ENCODE measurements at regions not wholly inside any gene's neighbourhood (a gene's known extent, or its start where the extent isn't known, plus 50 kb on each side); places are given as distances from the start of the nearest gene placed in this dataset.
A peak's percentile ranks its signal among the peaks of the same experiment; 100 is the strongest.

DNA sequence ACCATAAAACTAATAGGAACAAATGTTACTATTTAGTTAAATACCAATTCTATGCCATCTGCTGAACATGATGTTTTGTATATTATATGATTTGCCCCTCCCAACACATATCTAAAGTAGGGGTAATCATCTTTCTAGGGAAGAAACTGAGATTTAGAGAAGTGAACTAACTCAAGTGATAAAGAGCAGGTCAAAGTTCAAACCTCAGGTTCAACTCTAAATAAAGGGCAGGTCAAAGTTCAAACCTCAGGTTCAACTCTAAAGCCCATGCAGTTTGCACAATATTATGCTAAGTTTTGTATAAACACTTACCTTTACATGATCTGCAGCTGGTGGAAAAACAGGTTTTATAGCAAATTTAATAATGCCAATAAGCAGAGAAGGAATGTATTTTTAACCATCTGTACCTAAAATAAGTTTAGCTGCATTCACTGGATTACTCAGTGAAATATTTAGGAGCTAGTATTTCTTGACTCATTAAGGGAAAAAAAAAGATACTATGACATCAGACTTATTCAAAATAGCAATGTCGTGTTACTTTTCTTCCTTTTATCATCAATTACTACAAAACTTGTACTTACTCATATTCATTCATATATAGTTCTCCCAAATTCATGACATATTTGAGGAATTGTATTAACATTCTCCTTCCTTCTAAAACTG lies 1194.3 kb upstream of the CELF2 start:
- Histone ChIP-seq H3K79me1 (ENCODE audit: low read length) (no peaks in the 10 kb centered on the region), H3K4me2 (ENCODE audit: low read length) (no peak overlapping the region), H3K4me3 (ENCODE audit: low read length) (no peak overlapping the region), H3K9ac (ENCODE audit: low read length) (no peak overlapping the region), H3K4ac (ENCODE audit: low read depth, low read length) (no peak overlapping the region), H3K56ac (ENCODE audit: low read length) (no peak overlapping the region), H3K27me3 (ENCODE audit: insufficient read depth, low read length, poor library complexity) (no peaks in the 10 kb centered on the region), H3K79me2 (ENCODE audit: control insufficient read depth, insufficient read depth, low read length) (no peaks in the 10 kb centered on the region), H3K36me3 (ENCODE audit: control insufficient read depth, insufficient read depth, low read length) (no peaks in the 10 kb centered on the region), H3K4me1 (ENCODE audit: control insufficient read depth, low read depth, low read length) (peaks cover 2% of the 10 kb centered on the region), H3K18ac (ENCODE audit: low read length) (no peak overlapping the region), H2AK5ac (ENCODE audit: low read length) (no peak overlapping the region), H3K23ac (ENCODE audit: low read length) (no peak overlapping the region), H3K27ac (ENCODE audit: low read depth, low read length) (no peak overlapping the region), H2BK15ac (replicated peaks; ENCODE audit: low read depth) (no peak overlapping the region), H2BK5ac (ENCODE audit: low read length) (no peak overlapping the region), H4K5ac (ENCODE audit: low read length) (no peak overlapping the region), H4K8ac (ENCODE audit: low read depth, low read length) (no peak overlapping the region), H2BK120ac (ENCODE audit: low read depth, low read length) (no peak overlapping the region)
- no peak for DNase-seq
- WGBS (ENCODE audit: extremely low coverage, insufficient coverage, low lambda C conversion rate), result 100% methylated on average over 1 of the region's 1 CpG

DNA sequence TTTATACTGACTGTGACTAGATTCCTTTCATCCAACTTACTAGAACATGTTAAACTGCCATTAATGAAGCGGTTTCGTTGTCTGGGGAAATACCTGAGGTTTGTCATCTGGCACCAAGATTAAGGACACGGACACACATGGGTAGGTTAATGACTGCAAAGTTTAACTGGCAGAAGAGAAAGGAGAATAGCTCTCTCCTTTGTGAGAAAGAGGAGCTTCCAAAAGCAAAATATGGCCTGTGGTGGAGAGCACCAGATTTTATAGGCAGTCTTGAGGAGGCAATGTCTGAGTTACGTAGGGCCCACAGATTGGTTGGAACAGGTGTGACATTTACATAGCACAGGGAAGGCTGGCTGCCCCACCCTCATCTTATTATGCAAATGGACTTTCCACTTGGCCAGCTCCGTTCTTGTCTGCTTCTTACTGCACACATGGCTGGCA lies 1193.0 kb upstream of the CELF2 start:
- no peak overlapping the region for H2BK5ac ChIP-seq (ENCODE audit: low read length)
- peak; percentile 4 for DNase-seq
- H3K56ac ChIP-seq (ENCODE audit: low read length), result no peak overlapping the region
- H3K4me1 ChIP-seq (ENCODE audit: control insufficient read depth, low read depth, low read length), result peaks cover 2% of the 10 kb centered on the region
- H3K18ac ChIP-seq (ENCODE audit: low read length), result peak overlapping the region; percentile 51
- no peak overlapping the region for H3K23ac ChIP-seq (ENCODE audit: low read length)
- no peak overlapping the region for H3K27ac ChIP-seq (ENCODE audit: low read depth, low read length)
- no peak overlapping the region for H3K4me2 ChIP-seq (ENCODE audit: low read length)
- H2AK5ac ChIP-seq (ENCODE audit: low read length), result no peak overlapping the region
- no peak overlapping the region for H2BK120ac ChIP-seq (ENCODE audit: low read depth, low read length)
- H3K4me3 ChIP-seq (ENCODE audit: low read length), result no peak overlapping the region
- H3K79me1 ChIP-seq (ENCODE audit: low read length), result no peaks in the 10 kb centered on the region
- H3K27me3 ChIP-seq (ENCODE audit: insufficient read depth, low read length, poor library complexity), result no peaks in the 10 kb centered on the region
- no CpG with 5 or more reads among the region's 5 CpGs for WGBS (ENCODE audit: extremely low coverage, insufficient coverage, low lambda C conversion rate)
- H4K5ac ChIP-seq (ENCODE audit: low read length), result no peak overlapping the region
- no peaks in the 10 kb centered on the region for H3K79me2 ChIP-seq (ENCODE audit: control insufficient read depth, insufficient read depth, low read length)
- no peak overlapping the region for H4K8ac ChIP-seq (ENCODE audit: low read depth, low read length)
- H3K9ac ChIP-seq (ENCODE audit: low read length), result no peak overlapping the region
- no peak overlapping the region for H3K4ac ChIP-seq (ENCODE audit: low read depth, low read length)
- H3K36me3 ChIP-seq (ENCODE audit: control insufficient read depth, insufficient read depth, low read length), result no peaks in the 10 kb centered on the region
- peak overlapping the region; percentile 38 for H2BK15ac ChIP-seq (replicated peaks; ENCODE audit: low read depth)

DNA sequence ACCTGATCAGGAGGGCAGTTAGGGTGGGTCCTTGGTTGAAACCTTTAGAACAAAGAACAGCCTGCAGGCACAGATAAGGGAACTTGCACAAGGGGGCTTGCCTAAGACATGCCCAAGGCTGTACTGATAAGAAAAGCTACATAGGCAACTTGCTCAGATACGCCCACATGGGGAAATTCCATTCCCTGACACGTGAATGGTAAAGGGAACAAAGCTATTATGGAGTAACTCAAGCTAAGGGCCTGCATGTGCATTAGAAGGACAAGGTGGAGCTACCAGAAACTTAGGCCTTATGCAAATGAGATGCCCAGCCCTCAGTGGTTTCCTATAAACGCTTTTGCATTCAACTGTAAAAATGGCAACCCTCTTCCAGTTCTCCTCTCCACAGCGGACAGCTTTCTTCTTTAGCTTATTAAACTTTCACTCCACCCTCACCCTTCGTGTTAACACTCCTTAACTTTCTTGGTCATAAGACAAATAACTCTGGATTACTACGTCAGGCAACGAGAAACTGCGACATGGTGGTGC lies 1192.1 kb upstream of the CELF2 start:
- no peak overlapping the region for H3K27ac ChIP-seq (ENCODE audit: low read depth, low read length)
- WGBS (ENCODE audit: extremely low coverage, insufficient coverage, low lambda C conversion rate), result no CpG with 5 or more reads among the region's 8 CpGs
- DNase-seq, result peak; percentile 89

DNA sequence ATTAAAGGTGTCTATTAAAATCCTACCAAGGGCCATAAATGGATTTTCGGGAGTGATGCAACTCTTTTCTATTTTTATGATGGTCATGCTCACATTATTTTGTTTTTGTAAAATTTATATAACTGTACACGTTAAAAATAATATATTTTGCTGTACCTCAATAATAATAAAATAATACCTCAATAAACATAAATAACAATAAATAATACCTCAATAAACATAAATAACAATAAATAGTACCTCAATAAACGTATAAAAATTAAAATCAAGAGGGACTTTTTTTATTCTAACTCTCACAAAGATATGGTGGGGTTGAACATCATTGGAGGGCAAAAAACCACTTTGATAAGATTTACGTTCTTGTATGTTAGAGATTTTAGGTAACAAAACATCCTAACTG lies 1189.6 kb upstream of the CELF2 start:
- H2BK120ac ChIP-seq (ENCODE audit: low read depth, low read length), result no peak overlapping the region
- no peak overlapping the region for H3K4ac ChIP-seq (ENCODE audit: low read depth, low read length)
- no peak overlapping the region for H3K4me3 ChIP-seq (ENCODE audit: low read length)
- no peak overlapping the region for H4K5ac ChIP-seq (ENCODE audit: low read length)
- no peaks in the 10 kb centered on the region for H3K79me1 ChIP-seq (ENCODE audit: low read length)
- no peak overlapping the region for H3K56ac ChIP-seq (ENCODE audit: low read length)
- no peak overlapping the region for H4K8ac ChIP-seq (ENCODE audit: low read depth, low read length)
- H3K36me3 ChIP-seq (ENCODE audit: control insufficient read depth, insufficient read depth, low read length), result no peaks in the 10 kb centered on the region
- no peak overlapping the region for H2BK15ac ChIP-seq (replicated peaks; ENCODE audit: low read depth)
- WGBS (ENCODE audit: extremely low coverage, insufficient coverage, low lambda C conversion rate), result 100% methylated on average over 2 of the region's 4 CpGs
- H3K27ac ChIP-seq (ENCODE audit: low read depth, low read length), result no peak overlapping the region
- H3K79me2 ChIP-seq (ENCODE audit: control insufficient read depth, insufficient read depth, low read length), result no peaks in the 10 kb centered on the region
- no peak overlapping the region for H3K9ac ChIP-seq (ENCODE audit: low read length)
- no peak overlapping the region for H3K23ac ChIP-seq (ENCODE audit: low read length)
- no peak for DNase-seq
- no peak overlapping the region for H3K18ac ChIP-seq (ENCODE audit: low read length)
- H2AK5ac ChIP-seq (ENCODE audit: low read length), result no peak overlapping the region
- H3K4me2 ChIP-seq (ENCODE audit: low read length), result no peak overlapping the region
- H2BK5ac ChIP-seq (ENCODE audit: low read length), result no peak overlapping the region
- H3K27me3 ChIP-seq (ENCODE audit: insufficient read depth, low read length, poor library complexity), result no peaks in the 10 kb centered on the region
- peaks cover 2% of the 10 kb centered on the region for H3K4me1 ChIP-seq (ENCODE audit: control insufficient read depth, low read depth, low read length)

More for the DNA sequence above, 1192.1 kb upstream of the CELF2 start:
- H3K27me3 ChIP-seq (ENCODE audit: insufficient read depth, low read length, poor library complexity), result no peaks in the 10 kb centered on the region
- H3K4me3 ChIP-seq (ENCODE audit: low read length), result no peak overlapping the region
- peak overlapping the region; percentile 36 for H3K4ac ChIP-seq (ENCODE audit: low read depth, low read length)
- no peak overlapping the region for H4K5ac ChIP-seq (ENCODE audit: low read length)
- H4K8ac ChIP-seq (ENCODE audit: low read depth, low read length), result no peak overlapping the region
- peaks cover 2% of the 10 kb centered on the region for H3K4me1 ChIP-seq (ENCODE audit: control insufficient read depth, low read depth, low read length)
- no peak overlapping the region for H2BK120ac ChIP-seq (ENCODE audit: low read depth, low read length)
- no peak overlapping the region for H3K23ac ChIP-seq (ENCODE audit: low read length)
- peak overlapping the region; percentile 60 for H3K18ac ChIP-seq (ENCODE audit: low read length)
- no peaks in the 10 kb centered on the region for H3K79me1 ChIP-seq (ENCODE audit: low read length)
- H2BK5ac ChIP-seq (ENCODE audit: low read length), result no peak overlapping the region
- H3K36me3 ChIP-seq (ENCODE audit: control insufficient read depth, insufficient read depth, low read length), result no peaks in the 10 kb centered on the region
- H3K79me2 ChIP-seq (ENCODE audit: control insufficient read depth, insufficient read depth, low read length), result no peaks in the 10 kb centered on the region
- no peak overlapping the region for H2AK5ac ChIP-seq (ENCODE audit: low read length)
- no peak overlapping the region for H2BK15ac ChIP-seq (replicated peaks; ENCODE audit: low read depth)
- H3K9ac ChIP-seq (ENCODE audit: low read length), result no peak overlapping the region
- no peak overlapping the region for H3K56ac ChIP-seq (ENCODE audit: low read length)
- H3K4me2 ChIP-seq (ENCODE audit: low read length), result no peak overlapping the region

- Histone ChIP-seq H2BK15ac (replicated peaks; ENCODE audit: low read depth) (no peak overlapping the region), H3K4me3 (ENCODE audit: low read length) (no peak overlapping the region), H4K5ac (ENCODE audit: low read length) (no peak overlapping the region), H3K4ac (ENCODE audit: low read depth, low read length) (no peak overlapping the region), H3K9ac (ENCODE audit: low read length) (no peak overlapping the region), H3K56ac (ENCODE audit: low read length) (no peak overlapping the region), H2BK5ac (ENCODE audit: low read length) (no peak overlapping the region), H3K4me2 (ENCODE audit: low read length) (no peak overlapping the region), H3K18ac (ENCODE audit: low read length) (no peak overlapping the region), H2BK120ac (ENCODE audit: low read depth, low read length) (no peak overlapping the region), H3K27me3 (ENCODE audit: insufficient read depth, low read length, poor library complexity) (no peaks in the 10 kb centered on the region), H3K27ac (ENCODE audit: low read depth, low read length) (no peak overlapping the region), H4K8ac (ENCODE audit: low read depth, low read length) (no peak overlapping the region), H2AK5ac (ENCODE audit: low read length) (no peak overlapping the region), H3K36me3 (ENCODE audit: control insufficient read depth, insufficient read depth, low read length) (no peaks in the 10 kb centered on the region), H3K79me2 (ENCODE audit: control insufficient read depth, insufficient read depth, low read length) (no peaks in the 10 kb centered on the region), H3K4me1 (ENCODE audit: control insufficient read depth, low read depth, low read length) (no peaks in the 10 kb centered on the region), H3K23ac (ENCODE audit: low read length) (no peak overlapping the region), H3K79me1 (ENCODE audit: low read length) (no peaks in the 10 kb centered on the region)
- no peak for DNase-seq
- no CpG with 5 or more reads among the region's 3 CpGs for WGBS (ENCODE audit: extremely low coverage, insufficient coverage, low lambda C conversion rate)
These were observed 1183.7 kb upstream of the CELF2 start for GRCh38 chr10:9833942-9834341.

GRCh38 chr10:9834434-9834833 lies 1183.2 kb upstream of the CELF2 start:
- H3K36me3 ChIP-seq (ENCODE audit: control insufficient read depth, insufficient read depth, low read length), result no peaks in the 10 kb centered on the region
- no peak overlapping the region for H3K4me2 ChIP-seq (ENCODE audit: low read length)
- H3K4me1 ChIP-seq (ENCODE audit: control insufficient read depth, low read depth, low read length), result no peaks in the 10 kb centered on the region
- H2BK15ac ChIP-seq (replicated peaks; ENCODE audit: low read depth), result no peak overlapping the region
- H3K9ac ChIP-seq (ENCODE audit: low read length), result no peak overlapping the region
- H4K5ac ChIP-seq (ENCODE audit: low read length), result no peak overlapping the region
- no peak overlapping the region for H4K8ac ChIP-seq (ENCODE audit: low read depth, low read length)
- H3K23ac ChIP-seq (ENCODE audit: low read length), result no peak overlapping the region
- H3K27me3 ChIP-seq (ENCODE audit: insufficient read depth, low read length, poor library complexity), result no peaks in the 10 kb centered on the region
- no peak overlapping the region for H2BK5ac ChIP-seq (ENCODE audit: low read length)
- H3K56ac ChIP-seq (ENCODE audit: low read length), result no peak overlapping the region
- H2AK5ac ChIP-seq (ENCODE audit: low read length), result no peak overlapping the region
- DNase-seq, result no peak
- no peak overlapping the region for H3K4ac ChIP-seq (ENCODE audit: low read depth, low read length)
- no peak overlapping the region for H3K4me3 ChIP-seq (ENCODE audit: low read length)
- H3K79me2 ChIP-seq (ENCODE audit: control insufficient read depth, insufficient read depth, low read length), result no peaks in the 10 kb centered on the region
- H3K79me1 ChIP-seq (ENCODE audit: low read length), result no peaks in the 10 kb centered on the region
- no peak overlapping the region for H3K18ac ChIP-seq (ENCODE audit: low read length)
- H2BK120ac ChIP-seq (ENCODE audit: low read depth, low read length), result no peak overlapping the region
- no CpG with 5 or more reads among the region's 1 CpG for WGBS (ENCODE audit: extremely low coverage, insufficient coverage, low lambda C conversion rate)
- H3K27ac ChIP-seq (ENCODE audit: low read depth, low read length), result no peak overlapping the region

Data from mesendoderm (in vitro differentiated cells).